CD14-positive monocyte (primary cell): ENCODE measurements at regions not wholly inside any gene's neighbourhood (a gene's known extent, or its start where the extent isn't known, plus 50 kb on each side); places are given as distances from the start of the nearest gene placed in this dataset.

Experiments used
- DNase-seq, 3 donors: peaks; one replicate each; pipeline ENCODE4 v3.0.0-alpha.2; 2011 to 2022
- H2AFZ ChIP-seq: 2 replicates; pipeline ENCODE4 v1.6.0; 2012; ENCODE audit warnings: mild to moderate bottlenecking, low read depth, low read length, inconsistent platforms; ENCODE audit not compliant: insufficient read depth, poor library complexity, severe bottlenecking
- H3K27ac ChIP-seq, 2 donors: 1 replicate in 1 of 2; 2 replicates in 1 of 2; pipeline ENCODE4 v1.5.1; 2012 to 2013; ENCODE audit warnings: low read length in 2 of 2, control low read depth in 1 of 2, inconsistent platforms in 1 of 2, low read depth in 1 of 2, mild to moderate bottlenecking in 1 of 2
- H3K27me3 ChIP-seq, 2 donors: one replicate each; pipeline versions ENCODE4 v1.6.0 to v1.6.1; 2011 to 2013; ENCODE audit warnings: low read length in 2 of 2; ENCODE audit not compliant: control insufficient read depth in 2 of 2, insufficient read depth in 2 of 2
- H3K36me3 ChIP-seq, 2 donors: replicated peaks in 1 of 2; 1 replicate in 1 of 2; 2 replicates in 1 of 2; pipeline versions ENCODE4 v1.5.1 to v1.6.1; 2012 to 2013; ENCODE audit warnings: low read length in 2 of 2, control low read depth in 1 of 2, inconsistent platforms in 1 of 2, mild to moderate bottlenecking in 1 of 2; ENCODE audit not compliant: insufficient read depth in 2 of 2, control insufficient read depth in 1 of 2
- H3K4me1 ChIP-seq, 2 donors: 1 replicate in 1 of 2; 2 replicates in 1 of 2; pipeline versions ENCODE4 v1.5.1 to v1.6.1; 2012 to 2013; ENCODE audit warnings: low read length in 2 of 2, control low read depth in 1 of 2, inconsistent platforms in 1 of 2, mild to moderate bottlenecking in 1 of 2, moderate library complexity in 1 of 2; ENCODE audit not compliant: insufficient read depth in 2 of 2, control insufficient read depth in 1 of 2
- H3K4me2 ChIP-seq: replicated peaks from 2 replicates; pipeline ENCODE3; 2012; ENCODE audit warnings: low read length, moderate library complexity, mild to moderate bottlenecking; ENCODE audit not compliant: poor library complexity, severe bottlenecking; ENCODE audit errors: extremely low read depth
- H3K4me3 ChIP-seq, 3 experiments: fragments of 200-600 bp in 1 of 3; sonication (generic) in 1 of 3; replicated peaks in 1 of 3; 1 replicate in 2 of 3; 2 replicates in 1 of 3; pipeline ENCODE4 v1.5.1; 2011 to 2013; ENCODE audit warnings: low read length in 3 of 3, mild to moderate bottlenecking in 3 of 3, control low read depth in 2 of 3, low read depth in 2 of 3, inconsistent platforms in 1 of 3, moderate library complexity in 1 of 3
- H3K79me2 ChIP-seq: 2 replicates; pipeline ENCODE4 v1.6.0; 2012; ENCODE audit warnings: mild to moderate bottlenecking, control low read depth, inconsistent platforms, low read length, moderate library complexity; ENCODE audit not compliant: insufficient read depth
- H3K9ac ChIP-seq: 2 replicates; pipeline ENCODE4 v1.6.0; 2017; ENCODE audit warnings: low read length, mild to moderate bottlenecking; ENCODE audit not compliant: insufficient read depth, poor library complexity, severe bottlenecking
- H3K9me3 ChIP-seq, 2 donors: replicated peaks in 1 of 2; 1 replicate in 1 of 2; 2 replicates in 1 of 2; pipeline versions ENCODE4 v1.5.1 to v1.6.1; 2012 to 2013; ENCODE audit warnings: low read length in 2 of 2, control low read depth in 1 of 2; ENCODE audit not compliant: control insufficient read depth in 1 of 2, insufficient read depth in 1 of 2
- H4K20me1 ChIP-seq: 2 replicates; pipeline ENCODE4 v1.6.0; 2012; ENCODE audit warnings: mild to moderate bottlenecking, low read length, control low read depth, moderate library complexity; ENCODE audit not compliant: insufficient read depth
- H3K27ac Mint-ChIP-seq, 7 donors: one replicate each; pipeline ENCODE4 v1.8.0; 2020; ENCODE audit warnings: mild to moderate bottlenecking in 7 of 7, mixed read lengths in 7 of 7, moderate library complexity in 6 of 7, inconsistent platforms in 2 of 7
- H3K27me3 Mint-ChIP-seq, 3 donors: one replicate each; pipeline ENCODE4 v1.8.0; 2021 to 2022; ENCODE audit warnings: low read depth in 3 of 3, mild to moderate bottlenecking in 3 of 3, mixed read lengths in 3 of 3, moderate library complexity in 3 of 3, inconsistent platforms in 1 of 3
- H3K36me3 Mint-ChIP-seq, 2 donors: one replicate each; pipeline ENCODE4 v1.8.0; 2020; ENCODE audit warnings: mixed read lengths in 2 of 2, inconsistent platforms in 1 of 2, mild to moderate bottlenecking in 1 of 2
- H3K4me1 Mint-ChIP-seq: one replicate; pipeline ENCODE4 v1.8.0; 2020; ENCODE audit warnings: mild to moderate bottlenecking, mixed read lengths
- H3K4me3 Mint-ChIP-seq, 2 donors: one replicate each; pipeline ENCODE4 v1.8.0; 2020; ENCODE audit warnings: mild to moderate bottlenecking in 2 of 2, mixed read lengths in 2 of 2, moderate library complexity in 1 of 2
- H3K9me3 Mint-ChIP-seq, 7 donors: one replicate each; pipeline ENCODE4 v1.8.0; 2020 to 2022; ENCODE audit warnings: mixed read lengths in 7 of 7, mild to moderate bottlenecking in 6 of 7, moderate library complexity in 6 of 7, inconsistent platforms in 2 of 7
- CTCF ChIP-seq: fragments of 200-600 bp; IDR thresholded peaks from one replicate; pipeline ENCODE4 v1.8.0; 2022; ENCODE audit warnings: antibody characterized with exemption, mild to moderate bottlenecking
- WGBS: methylation state at CpG from one replicate; pipeline ENCODE4 v1.1.5; 2013; ENCODE audit warnings: missing lambda C conversion rate; ENCODE audit not compliant: insufficient coverage; 5-methylcytosine and 5-hydroxymethylcytosine counted together
- intact Hi-C, 2 donors: fragments of 100-400 bp; cut with micrococcal nuclease; formaldehyde crosslinking; loops; one replicate each; pipeline versions ENCODE4 v1.15.0 to v1.15.1; 2023

GRCh38 chr1:30186586-30186985 is 536.8 kb downstream of the MATN1 start:
- H3K36me3 Mint-ChIP-seq: no peaks in the 10 kb centered on the region
- no peak overlapping the region for H3K4me3 ChIP-seq
- no peak overlapping the region for H3K9ac ChIP-seq
- H3K9me3 Mint-ChIP-seq: peaks cover 0 to 7% (median 4%) of the 10 kb centered on the region in 7 donors
- no peaks in the 10 kb centered on the region for H3K79me2 ChIP-seq
- no peak overlapping the region for H2AFZ ChIP-seq
- no peak for DNase-seq
- H4K20me1 ChIP-seq: no peaks in the 10 kb centered on the region
- peaks cover 0 to 4% of the 10 kb centered on the region in 2 donors for H3K9me3 ChIP-seq
- WGBS: 63% methylated on average over 3 of the region's 4 CpGs
- H3K27me3 ChIP-seq: no peaks in the 10 kb centered on the region
- no peaks in the 10 kb centered on the region for H3K36me3 ChIP-seq
- no peak overlapping the region for H3K27ac ChIP-seq
- peaks cover 4 to 6% (median 4%) of the 10 kb centered on the region in 3 donors for H3K27me3 Mint-ChIP-seq
- H3K4me2 ChIP-seq: no peak overlapping the region
- H3K4me3 Mint-ChIP-seq: no peak overlapping the region
- H3K27ac Mint-ChIP-seq: no peak overlapping the region
- no peak for TF ChIP-seq CTCF
- intact Hi-C loops: no loop called here
- H3K4me1 ChIP-seq: peaks cover 0 to 7% of the 10 kb centered on the region in 2 donors
- peaks cover 7% of the 10 kb centered on the region for H3K4me1 Mint-ChIP-seq

GRCh38 chr1:30185809-30186208 is 537.6 kb downstream of the MATN1 start:
- peaks cover 4 to 6% (median 4%) of the 10 kb centered on the region in 3 donors for H3K27me3 Mint-ChIP-seq
- Histone ChIP-seq H3K79me2 (no peaks in the 10 kb centered on the region), H3K27ac (no peak overlapping the region), H3K4me1 (peaks cover 0 to 3% of the 10 kb centered on the region in 2 donors), H3K9me3 (no peaks in the 10 kb centered on the region), H2AFZ (no peak overlapping the region), H3K36me3 (no peaks in the 10 kb centered on the region), H3K27me3 (no peaks in the 10 kb centered on the region), H3K9ac (no peak overlapping the region), H3K4me2 (no peak overlapping the region), H4K20me1 (no peaks in the 10 kb centered on the region), H3K4me3 (no peak overlapping the region)
- intact Hi-C loops: no loop called here
- H3K9me3 Mint-ChIP-seq: peaks cover 0 to under 1% (median 0%) of the 10 kb centered on the region in 7 donors
- no peak overlapping the region for H3K4me3 Mint-ChIP-seq
- no peak for TF ChIP-seq CTCF
- H3K36me3 Mint-ChIP-seq: no peaks in the 10 kb centered on the region
- WGBS: 67% methylated on average over 5 of the region's 6 CpGs
- peaks cover 3% of the 10 kb centered on the region for H3K4me1 Mint-ChIP-seq
- DNase-seq: no peak
- H3K27ac Mint-ChIP-seq: no peak overlapping the region
